H1 (cell line): ENCODE measurements at regions not wholly inside any gene's neighbourhood (a gene's known extent, or its start where the extent isn't known, plus 50 kb on each side); places are given as distances from the start of the nearest gene placed in this dataset.

Source experiments
- CTCF ChIA-PET: fragments of 300-600 bp; sonication (Branson Sonifier 250); formaldehyde crosslinking; loops from one replicate; lab custom pipeline; 2021; ENCODE audit not compliant: partially characterized antibody; lab: Charles Lee
- POLR2A ChIA-PET: fragments of 300-600 bp; sonication (Branson Sonifier 250); formaldehyde crosslinking; loops from one replicate; lab custom pipeline; 2021; ENCODE audit warnings: inconsistent platforms; ENCODE audit not compliant: partially characterized antibody; lab: Charles Lee
- DNase-seq, 2 experiments: peaks; one replicate each; pipeline versions ENCODE4 v3.0.0 to v3.0.0-alpha.2; 2010 to 2022; ENCODE audit warnings: low spot score in 2 of 2, low read depth in 1 of 2, mixed read lengths in 1 of 2
- FAIRE-seq: peaks from 2 replicates; lab custom pipeline; 2011; peaks lifted over from hg19 to GRCh38; lab: Jason Lieb, UNC
- H2AFZ ChIP-seq: 2 replicates; pipeline ENCODE4 v1.8.1; 2012; ENCODE audit warnings: low read length, inconsistent platforms
- H2AK5ac ChIP-seq: 2 replicates; pipeline ENCODE4 v1.6.1; 2013; ENCODE audit warnings: low read depth, low read length
- H2BK120ac ChIP-seq: replicated peaks from 2 replicates; pipeline ENCODE3; 2013; ENCODE audit warnings: low read depth, low read length, inconsistent platforms
- H2BK12ac ChIP-seq: 2 replicates; pipeline ENCODE4 v1.6.1; 2013; ENCODE audit warnings: low read depth, low read length
- H2BK15ac ChIP-seq: 2 replicates; pipeline ENCODE4 v1.6.1; 2013; ENCODE audit warnings: low read length
- H2BK20ac ChIP-seq: 2 replicates; pipeline ENCODE4 v1.6.1; 2013; ENCODE audit warnings: low read length
- H2BK5ac ChIP-seq: 2 replicates; pipeline ENCODE4 v1.6.1; 2013; ENCODE audit warnings: low read depth, low read length
- H3K14ac ChIP-seq: 2 replicates; pipeline ENCODE4 v1.6.1; 2013; ENCODE audit warnings: inconsistent platforms; ENCODE audit not compliant: insufficient read length
- H3K18ac ChIP-seq: 2 replicates; pipeline ENCODE4 v1.6.1; 2013; ENCODE audit warnings: low read length; ENCODE audit errors: extremely low read depth
- H3K23ac ChIP-seq: 2 replicates; pipeline ENCODE4 v1.6.1; 2013; ENCODE audit warnings: inconsistent platforms; ENCODE audit not compliant: insufficient read length
- H3K23me2 ChIP-seq: 2 replicates; pipeline ENCODE4 v1.6.1; 2013; ENCODE audit warnings: low read depth, low read length
- H3K27ac ChIP-seq: 2 replicates; pipeline ENCODE4 v1.6.1; 2011; ENCODE audit warnings: low read depth, low read length, inconsistent platforms
- H3K27me3 ChIP-seq, 4 experiments: replicated peaks in 1 of 4; 1 replicate in 1 of 4; 2 replicates in 3 of 4; pipeline versions ENCODE4 v1.6.1 to v1.8.1; 2011 to 2013; ENCODE audit warnings: low read length in 3 of 4, mild to moderate bottlenecking in 3 of 4, inconsistent platforms in 2 of 4, mixed read lengths in 2 of 4, moderate library complexity in 1 of 4; ENCODE audit not compliant: control insufficient read depth in 3 of 4, insufficient read depth in 3 of 4; ENCODE audit errors: extremely low read depth in 1 of 4
- H3K36me3 ChIP-seq, 4 experiments: 2 replicates each; pipeline versions ENCODE4 v1.6.1 to v1.8.1; 2011 to 2013; ENCODE audit warnings: mild to moderate bottlenecking in 4 of 4, low read length in 3 of 4, moderate library complexity in 2 of 4, control low read depth in 1 of 4, inconsistent platforms in 1 of 4; ENCODE audit not compliant: insufficient read depth in 4 of 4, control insufficient read depth in 2 of 4
- H3K4ac ChIP-seq: replicated peaks from 2 replicates; pipeline ENCODE3; 2013; ENCODE audit warnings: low read length, low read depth, mixed read lengths, inconsistent platforms; ENCODE audit not compliant: insufficient read length
- H3K4me1 ChIP-seq, 4 experiments: replicated peaks in 1 of 4; 1 replicate in 1 of 4; 2 replicates in 3 of 4; pipeline versions ENCODE4 v1.6.1 to v1.8.1; 2011 to 2013; ENCODE audit warnings: low read length in 3 of 4, inconsistent platforms in 2 of 4, mixed read lengths in 1 of 4; ENCODE audit not compliant: insufficient read depth in 4 of 4, control insufficient read depth in 3 of 4
- H3K4me2 ChIP-seq, 2 experiments: 2 replicates each; pipeline versions ENCODE4 v1.6.1 to v1.8.1; 2011 to 2013; ENCODE audit warnings: low read depth in 2 of 2, low read length in 2 of 2, control low read depth in 1 of 2, inconsistent platforms in 1 of 2, mild to moderate bottlenecking in 1 of 2; ENCODE audit not compliant: insufficient read depth in 1 of 2
- H3K4me3 ChIP-seq, 4 experiments: fragments of 200-600, 300-600 bp in 1 of 4; sonication (generic), shearing (Covaris generic), sonication (Bioruptor Twin) in 1 of 4; 2 replicates each; pipeline versions ENCODE4 v1.5.1 to v1.8.1; 2011 to 2016; ENCODE audit warnings: low read length in 4 of 4, low read depth in 3 of 4, control low read depth in 2 of 4, inconsistent platforms in 2 of 4, mild to moderate bottlenecking in 2 of 4, mixed read lengths in 1 of 4, moderate library complexity in 1 of 4; ENCODE audit not compliant: insufficient read depth in 2 of 4; ENCODE audit errors: extremely low read depth in 1 of 4
- H3K56ac ChIP-seq: replicated peaks from 2 replicates; pipeline ENCODE3; 2013; ENCODE audit warnings: low read depth, mild to moderate bottlenecking, mixed read lengths, low read length, inconsistent platforms; ENCODE audit not compliant: insufficient read length
- H3K79me1 ChIP-seq: 2 replicates; pipeline ENCODE4 v1.6.1; 2013; ENCODE audit warnings: low read depth, low read length, control low read depth
- H3K79me2 ChIP-seq, 2 experiments: 2 replicates each; pipeline versions ENCODE4 v1.6.1 to v1.8.1; 2012 to 2013; ENCODE audit warnings: low read length in 2 of 2, mild to moderate bottlenecking in 2 of 2, inconsistent platforms in 1 of 2; ENCODE audit not compliant: insufficient read depth in 2 of 2, control insufficient read depth in 1 of 2
- H3K9ac ChIP-seq, 4 experiments: replicated peaks in 1 of 4; 1 replicate in 1 of 4; 2 replicates in 3 of 4; pipeline versions ENCODE4 v1.6.1 to v1.8.1; 2011 to 2013; ENCODE audit warnings: low read depth in 3 of 4, low read length in 3 of 4, control low read depth in 2 of 4, mild to moderate bottlenecking in 2 of 4, moderate library complexity in 2 of 4, inconsistent platforms in 1 of 4; ENCODE audit errors: extremely low read depth in 1 of 4
- H3K9me3 ChIP-seq, 2 experiments: 2 replicates each; pipeline versions ENCODE4 v1.6.1 to v1.8.1; 2012 to 2013; ENCODE audit warnings: mild to moderate bottlenecking in 2 of 2, moderate library complexity in 2 of 2, control low read depth in 1 of 2, inconsistent platforms in 1 of 2, low read depth in 1 of 2, low read length in 1 of 2, mixed read lengths in 1 of 2; ENCODE audit not compliant: insufficient read depth in 2 of 2
- H4K20me1 ChIP-seq, 2 experiments: replicated peaks in 1 of 2; 2 replicates each; pipeline versions ENCODE3 to v1.8.1; 2011 to 2013; ENCODE audit warnings: inconsistent platforms in 2 of 2, low read length in 2 of 2, mild to moderate bottlenecking in 1 of 2; ENCODE audit not compliant: insufficient read depth in 2 of 2, control insufficient read depth in 1 of 2
- H4K5ac ChIP-seq: 2 replicates; pipeline ENCODE4 v1.6.1; 2013; ENCODE audit warnings: low read length, low read depth, mixed read lengths, inconsistent platforms; ENCODE audit not compliant: insufficient read length
- H4K8ac ChIP-seq: 2 replicates; pipeline ENCODE4 v1.8.0; 2013; ENCODE audit warnings: mild to moderate bottlenecking, moderate library complexity, low read length, inconsistent platforms; ENCODE audit not compliant: insufficient read depth; ENCODE audit errors: extremely low read depth
- H4K91ac ChIP-seq: replicated peaks from 2 replicates; pipeline ENCODE3; 2013; ENCODE audit warnings: low read length, mixed read lengths, inconsistent platforms; ENCODE audit not compliant: insufficient read length
- ASH2L ChIP-seq: fragments of 200-600, 300-600 bp; sonication (generic); IDR thresholded peaks from one replicate; pipeline ENCODE4 v1.7.1; 2017; ENCODE audit warnings: low read length
- BRCA1 ChIP-seq: IDR thresholded peaks from 2 replicates; pipeline ENCODE4 v1.6.1; 2012; ENCODE audit warnings: low read depth, low read length, improper control_type of control experiment
- EP300 ChIP-seq, 2 experiments: IDR thresholded peaks; 1 replicate in 1 of 2; 2 replicates in 1 of 2; pipeline ENCODE4 v1.6.1; 2011 to 2012; ENCODE audit warnings: low read depth in 2 of 2, low read length in 2 of 2, mild to moderate bottlenecking in 2 of 2, borderline replicate concordance in 1 of 2, inconsistent platforms in 1 of 2, moderate library complexity in 1 of 2
- HDAC2 ChIP-seq, 2 experiments: fragments of 300-600 bp in 1 of 2; sonication (generic) in 1 of 2; IDR thresholded peaks; 2 replicates each; pipeline ENCODE4 v1.6.1; 2011 to 2012; ENCODE audit warnings: low read depth in 2 of 2, low read length in 2 of 2, mild to moderate bottlenecking in 2 of 2, moderate library complexity in 2 of 2, borderline replicate concordance in 1 of 2, inconsistent platforms in 1 of 2
- JUND ChIP-seq: IDR thresholded peaks from 2 replicates; pipeline ENCODE4 v1.6.1; 2011; ENCODE audit warnings: mild to moderate bottlenecking, improper control_type of control experiment, low read length
- KDM4A ChIP-seq: IDR thresholded peaks from one replicate; pipeline ENCODE4 v1.7.1; 2012; ENCODE audit warnings: low read depth, mild to moderate bottlenecking, moderate library complexity, low read length, inconsistent platforms; ENCODE audit not compliant: severe bottlenecking
- MAFK ChIP-seq: IDR thresholded peaks from 2 replicates; pipeline ENCODE4 v1.6.1; 2012; ENCODE audit warnings: low read depth, mild to moderate bottlenecking, improper control_type of control experiment, low read length
- SAP30 ChIP-seq: fragments of 300-600 bp; sonication (generic); IDR thresholded peaks from 2 replicates; pipeline ENCODE4 v1.7.1; 2012; ENCODE audit warnings: low read length, moderate library complexity, mild to moderate bottlenecking, inconsistent platforms; ENCODE audit not compliant: insufficient read depth, insufficient replicate concordance
- SRF ChIP-seq: IDR thresholded peaks from 2 replicates; pipeline ENCODE4 v1.6.1; 2011; ENCODE audit warnings: mild to moderate bottlenecking, low read depth, low read length, moderate library complexity
- TEAD4 ChIP-seq: IDR thresholded peaks from 2 replicates; pipeline ENCODE4 v1.6.1; 2012; ENCODE audit warnings: low read depth, low read length, inconsistent platforms, mixed read lengths
- WGBS, 2 experiments: shearing (Covaris generic) in 1 of 2; methylation state at CpG; one replicate each; pipeline versions ENCODE4 v1.1.6 to v1.1.7; 2013 to 2015; ENCODE audit warnings: low lambda C conversion rate in 2 of 2, mixed read lengths in 2 of 2, inconsistent platforms in 1 of 2, low coverage in 1 of 2, missing lambda C conversion rate in 1 of 2; ENCODE audit not compliant: insufficient replicate concordance in 2 of 2, insufficient coverage in 1 of 2, insufficient read length in 1 of 2; ENCODE audit errors: extremely low coverage in 1 of 2, missing lambda C conversion rate in 1 of 2; 5-methylcytosine and 5-hydroxymethylcytosine counted together
- TF ChIP-seq, protein P1 (sequence below): IDR thresholded peaks from 2 replicates; pipeline ENCODE4 v1.6.1; 2012; ENCODE audit warnings: inconsistent platforms
- TF ChIP-seq, protein P2 (sequence below): IDR thresholded peaks from 2 replicates; pipeline ENCODE4 v1.6.1; 2012; ENCODE audit warnings: low read length, inconsistent platforms

DNA sequence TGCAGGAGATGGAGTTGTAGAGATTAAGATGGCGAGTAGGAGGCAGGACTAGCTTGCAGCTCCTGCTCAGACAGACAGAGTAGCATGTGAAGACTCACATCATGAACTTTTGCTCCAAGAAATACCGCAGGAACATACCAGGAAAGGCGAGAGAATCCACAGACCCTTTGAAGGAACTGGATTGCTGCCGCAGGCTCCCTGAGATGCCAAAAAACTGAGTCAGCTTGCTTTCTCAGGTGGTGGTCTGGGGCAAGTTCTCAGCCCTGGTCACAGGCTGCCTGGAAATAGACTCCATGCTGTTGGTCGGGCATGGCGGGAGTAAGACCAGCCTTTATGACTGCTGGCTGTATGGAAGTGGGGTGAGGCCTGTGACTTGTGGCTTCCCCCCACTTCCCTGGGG lies 163.6 kb upstream of the NAV3 start:
- H2AFZ ChIP-seq, result no peak overlapping the region; the same call in 1 of the 2 replicates
- no peak for DNase-seq
- no peaks in the 10 kb centered on the region for H3K27me3 ChIP-seq
- no peaks in the 10 kb centered on the region for H3K79me2 ChIP-seq
- no peak overlapping the region for H2BK12ac ChIP-seq
- 88% methylated on average over 6 of the region's 6 CpGs; no CpG with 5 or more reads in 1 of the 2 experiments for WGBS, 2 experiments
- H2AK5ac ChIP-seq, result no peak overlapping the region
- no peak overlapping the region for H4K5ac ChIP-seq
- H3K9me3 ChIP-seq, result no peaks in the 10 kb centered on the region
- no peak overlapping the region for H3K14ac ChIP-seq
- ChIA-PET CTCF (interaction anchor here (0.6 to 1.0 kb wide), 2 partner anchors 13 to 131 kb away, joined by 3 read pairs; no protein-coding TSS in a partner anchor), POLR2A (no interaction called here)
- H2BK20ac ChIP-seq, result no peak overlapping the region
- no peak for FAIRE-seq
- no peaks in the 10 kb centered on the region for H4K20me1 ChIP-seq
- no peak overlapping the region for H2BK5ac ChIP-seq
- no peaks in the 10 kb centered on the region for H3K4me1 ChIP-seq
- no peak overlapping the region for H2BK120ac ChIP-seq
- H3K36me3 ChIP-seq, result no peaks in the 10 kb centered on the region
- no peak overlapping the region for H3K23ac ChIP-seq
- no peak overlapping the region for H3K9ac ChIP-seq
- H3K4ac ChIP-seq, result no peak overlapping the region
- no peak overlapping the region for H3K4me3 ChIP-seq
- no peak overlapping the region for H4K91ac ChIP-seq
- H2BK15ac ChIP-seq, result no peak overlapping the region
- H3K56ac ChIP-seq, result no peak overlapping the region
- H3K79me1 ChIP-seq, result no peaks in the 10 kb centered on the region
- H3K27ac ChIP-seq, result no peak overlapping the region
- no peaks in the 10 kb centered on the region for H3K23me2 ChIP-seq
- no peak overlapping the region for H4K8ac ChIP-seq
- H3K18ac ChIP-seq, result no peak overlapping the region
- H3K4me2 ChIP-seq, result no peak overlapping the region
- no peak for TF ChIP-seq EP300 (IDR thresholded peaks at IDR 0.05; ENCODE audit: borderline replicate concordance in 1 of 2, low read depth in 2 of 2, low read length in 2 of 2)
- TF ChIP-seq ASH2L, result no peak
- no peak for TF ChIP-seq KDM4A
- no peak for TF ChIP-seq SRF
- TF ChIP-seq, protein P1, sequence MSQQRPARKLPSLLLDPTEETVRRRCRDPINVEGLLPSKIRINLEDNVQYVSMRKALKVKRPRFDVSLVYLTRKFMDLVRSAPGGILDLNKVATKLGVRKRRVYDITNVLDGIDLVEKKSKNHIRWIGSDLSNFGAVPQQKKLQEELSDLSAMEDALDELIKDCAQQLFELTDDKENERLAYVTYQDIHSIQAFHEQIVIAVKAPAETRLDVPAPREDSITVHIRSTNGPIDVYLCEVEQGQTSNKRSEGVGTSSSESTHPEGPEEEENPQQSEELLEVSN, result no peak
- TF ChIP-seq BRCA1, result no peak
- no peak for TF ChIP-seq JUND
- TF ChIP-seq, protein P2, sequence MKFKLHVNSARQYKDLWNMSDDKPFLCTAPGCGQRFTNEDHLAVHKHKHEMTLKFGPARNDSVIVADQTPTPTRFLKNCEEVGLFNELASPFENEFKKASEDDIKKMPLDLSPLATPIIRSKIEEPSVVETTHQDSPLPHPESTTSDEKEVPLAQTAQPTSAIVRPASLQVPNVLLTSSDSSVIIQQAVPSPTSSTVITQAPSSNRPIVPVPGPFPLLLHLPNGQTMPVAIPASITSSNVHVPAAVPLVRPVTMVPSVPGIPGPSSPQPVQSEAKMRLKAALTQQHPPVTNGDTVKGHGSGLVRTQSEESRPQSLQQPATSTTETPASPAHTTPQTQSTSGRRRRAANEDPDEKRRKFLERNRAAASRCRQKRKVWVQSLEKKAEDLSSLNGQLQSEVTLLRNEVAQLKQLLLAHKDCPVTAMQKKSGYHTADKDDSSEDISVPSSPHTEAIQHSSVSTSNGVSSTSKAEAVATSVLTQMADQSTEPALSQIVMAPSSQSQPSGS, result no peak
- no peak for TF ChIP-seq TEAD4
- TF ChIP-seq HDAC2 (IDR thresholded peaks at IDR 0.05; ENCODE audit: borderline replicate concordance in 1 of 2, low read depth in 2 of 2, low read length in 2 of 2), result no peak
- no peak for TF ChIP-seq MAFK
- no peak for TF ChIP-seq SAP30
